HG02973 (cell line): ENCODE measurements at regions not wholly inside any gene's neighbourhood (a gene's known extent, or its start where the extent isn't known, plus 50 kb on each side); places are given as distances from the start of the nearest gene placed in this dataset.

Experiments used
- ATAC-seq: cut with Tn5 transposase; IDR thresholded peaks from one replicate; pipeline ENCODE4 v1.9.1; 2021; ENCODE audit warnings: moderate library complexity; ENCODE audit not compliant: unreplicated experiment

- no peak for ATAC-seq
Measured at GRCh38 chr2:126177479-126177878, 478.5 kb upstream of the GYPC start.

- no peak for ATAC-seq
Measured at GRCh38 chr2:126187668-126188067, 468.3 kb upstream of the GYPC start.

GRCh38 chr2:126189527-126189926 lies 466.4 kb upstream of the GYPC start:
- ATAC-seq: no peak

- no peak for ATAC-seq
Measured at GRCh38 chr2:126200538-126200937, 455.4 kb upstream of the GYPC start.

- ATAC-seq: no peak
Measured at GRCh38 chr2:126208266-126208665, 447.7 kb upstream of the GYPC start.

GRCh38 chr2:126212735-126213134 lies 443.2 kb upstream of the GYPC start:
- ATAC-seq: no peak

- ATAC-seq: no peak
Measured at GRCh38 chr2:126219081-126219480, 436.9 kb upstream of the GYPC start.

- ATAC-seq: no peak
Measured at GRCh38 chr2:126220331-126220730, 435.6 kb upstream of the GYPC start.

DNA sequence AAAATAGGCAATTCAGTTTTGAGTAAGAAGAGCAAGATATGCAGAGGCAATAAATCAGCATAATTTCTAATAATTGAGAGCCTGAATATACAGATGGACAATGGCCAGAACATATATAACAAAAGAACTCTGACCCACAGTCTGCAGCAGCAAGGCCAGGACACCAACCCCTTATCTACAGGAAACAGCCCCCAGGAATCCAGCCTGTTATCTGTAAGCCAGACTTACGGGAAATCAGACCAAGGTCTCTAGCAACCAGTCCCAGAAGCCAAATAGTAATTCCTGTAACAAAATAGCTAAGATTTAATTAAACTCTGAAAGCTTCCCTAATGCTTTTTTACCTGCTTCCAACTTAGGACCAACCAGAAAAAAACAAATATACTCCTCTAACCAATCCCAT lies 434.5 kb upstream of the GYPC start:
- ATAC-seq: no peak

- ATAC-seq: no peak
Measured at GRCh38 chr2:126222278-126222677, 433.7 kb upstream of the GYPC start.

GRCh38 chr2:126224776-126225175 lies 431.2 kb upstream of the GYPC start:
- ATAC-seq: no peak

- no peak for ATAC-seq
Measured at GRCh38 chr2:126227250-126227649, 428.7 kb upstream of the GYPC start.

DNA sequence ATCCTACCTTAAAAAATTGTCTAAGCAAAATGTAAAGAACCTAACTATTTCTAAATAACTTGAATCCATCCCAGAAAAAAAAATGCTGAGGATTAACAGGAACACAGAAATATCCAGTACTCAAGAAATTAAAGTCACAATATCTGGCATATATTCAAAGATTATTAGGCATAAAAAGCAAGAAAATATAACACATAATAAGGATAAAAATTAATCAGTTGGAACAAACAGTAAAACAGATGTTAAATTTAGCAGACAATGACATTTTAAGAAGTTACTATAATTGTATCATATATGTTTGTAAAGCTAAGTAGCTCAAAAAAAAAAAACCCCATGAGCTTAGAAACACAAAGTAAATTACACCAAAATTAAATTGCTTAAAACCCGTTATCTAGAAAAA lies 427.4 kb upstream of the GYPC start:
- no peak for ATAC-seq

DNA sequence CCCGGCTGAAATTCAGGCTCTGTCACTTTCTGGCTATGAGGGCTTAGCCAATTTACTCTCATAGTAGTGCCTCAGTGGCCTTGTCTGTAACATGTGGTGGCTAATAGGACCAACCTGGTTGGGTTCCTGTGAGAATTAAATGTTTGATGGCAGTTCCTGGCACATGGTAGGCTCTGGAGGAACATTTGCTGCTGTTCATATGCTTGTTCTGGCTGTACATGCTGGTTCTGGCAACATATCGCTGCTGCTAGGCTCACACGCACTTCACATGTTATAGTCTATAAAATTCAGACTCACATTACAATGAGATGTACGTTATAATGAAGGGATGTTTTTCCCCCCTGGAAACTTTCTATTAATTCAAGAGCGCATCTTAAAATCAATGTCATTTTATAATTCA lies 417.7 kb upstream of the GYPC start:
- ATAC-seq: no peak

DNA sequence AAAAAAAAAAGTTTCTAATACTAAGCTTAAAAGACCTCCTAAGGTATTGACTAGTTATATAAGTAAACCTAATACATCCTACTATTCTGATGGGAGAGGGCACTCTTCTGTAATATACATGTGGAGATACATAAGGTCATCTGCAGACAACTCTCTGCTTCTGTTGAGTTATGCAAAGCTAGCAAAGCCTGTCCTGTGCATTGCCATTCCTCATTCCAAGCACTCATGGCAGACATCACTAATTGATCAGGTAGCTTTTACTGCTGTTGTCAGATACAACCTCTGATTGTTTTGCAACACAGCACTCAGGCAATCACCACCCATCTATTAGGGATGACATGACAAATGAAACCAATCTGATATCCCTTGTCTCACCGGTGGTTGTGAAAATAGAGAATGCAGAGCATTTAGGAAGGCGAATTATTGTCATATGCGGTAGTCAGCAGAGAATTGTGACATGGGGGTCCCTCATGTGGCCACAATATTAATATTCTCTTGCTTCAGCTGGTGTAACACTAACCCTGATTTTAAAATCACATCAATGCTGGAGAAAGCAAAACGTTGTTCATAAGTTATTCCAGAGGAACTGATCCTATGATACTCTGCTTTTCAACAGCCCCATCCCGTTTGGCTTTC lies 416.5 kb upstream of the GYPC start:
- ATAC-seq: no peak

DNA sequence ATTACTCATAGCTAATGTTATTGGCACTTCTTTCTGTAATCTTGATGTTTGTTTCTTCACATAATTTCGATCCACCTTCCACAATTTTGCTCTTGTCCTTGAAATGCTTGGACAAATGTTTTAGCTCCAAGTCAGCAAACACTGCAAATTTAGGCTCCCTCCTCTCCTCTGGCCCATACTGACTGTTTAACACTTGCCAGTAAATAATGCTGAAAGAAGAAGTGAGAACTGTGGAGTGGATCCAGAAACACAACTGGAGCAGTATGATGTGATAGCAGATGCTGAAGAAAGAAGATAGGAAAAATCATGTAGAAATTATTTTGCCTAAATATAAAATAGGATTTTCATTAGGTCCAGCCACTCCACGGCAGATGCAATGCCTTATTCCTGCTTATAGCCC lies 415.0 kb upstream of the GYPC start:
- no peak for ATAC-seq

DNA sequence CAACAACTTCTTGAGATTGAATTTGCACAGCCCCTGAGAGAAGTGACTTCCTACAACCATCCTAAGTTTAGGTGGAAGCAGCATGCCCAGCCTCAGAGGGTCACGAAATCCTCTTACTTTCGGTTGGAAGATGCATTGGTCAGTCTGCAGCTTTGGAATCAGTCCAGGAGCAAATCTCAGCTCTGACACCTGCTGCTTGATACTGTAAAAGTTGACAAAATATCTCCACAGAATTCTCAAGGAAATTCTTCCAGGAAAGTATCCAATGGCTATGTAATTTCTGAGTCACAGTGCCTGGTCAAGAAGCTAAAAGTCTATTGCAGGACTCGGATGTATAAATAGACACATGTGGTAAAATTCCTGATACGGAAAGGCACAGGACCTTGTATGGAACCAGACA lies 414.5 kb upstream of the GYPC start:
- ATAC-seq: no peak

DNA sequence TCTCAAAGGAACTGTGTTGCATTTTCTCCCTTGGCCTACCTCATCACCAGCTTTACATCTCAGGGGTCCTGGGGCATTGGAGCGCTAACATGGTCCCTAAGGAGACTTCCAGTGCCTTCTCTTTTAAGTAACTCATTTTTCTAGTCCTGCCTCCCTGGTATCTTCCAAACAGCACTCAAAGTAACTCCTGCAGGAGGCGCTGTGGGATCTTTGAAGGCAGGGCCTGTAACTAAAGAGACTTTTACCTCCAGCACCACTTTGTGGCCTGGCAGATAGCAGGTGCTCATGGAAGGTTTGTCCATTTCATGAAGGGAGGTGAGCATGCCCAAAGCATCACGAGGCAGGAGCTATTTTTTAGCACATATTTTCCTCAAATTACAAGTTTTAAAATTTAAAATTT lies 411.0 kb upstream of the GYPC start:
- no peak for ATAC-seq

GRCh38 chr2:126253669-126254068 lies 402.3 kb upstream of the GYPC start:
- no peak for ATAC-seq

DNA sequence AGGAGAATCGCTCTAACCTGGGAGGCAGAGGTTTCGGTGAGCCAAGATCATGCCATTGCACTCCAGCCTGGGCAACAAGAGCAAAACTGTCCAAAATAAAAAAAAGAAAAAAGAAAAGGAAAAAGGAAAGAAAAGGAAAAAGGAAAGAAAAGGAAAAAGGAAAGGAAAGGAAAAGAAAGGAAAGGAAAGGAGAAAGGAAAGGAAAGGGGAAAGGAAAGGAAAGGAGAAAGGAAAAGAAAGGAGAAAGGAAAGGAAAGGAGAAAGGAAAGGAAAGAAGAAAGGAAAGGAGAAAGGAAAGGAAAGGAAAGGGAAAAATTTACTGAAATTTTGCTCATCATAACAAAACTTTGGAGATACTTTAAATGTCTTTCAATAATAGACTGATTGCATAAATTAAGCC lies 391.3 kb upstream of the GYPC start:
- no peak for ATAC-seq

DNA sequence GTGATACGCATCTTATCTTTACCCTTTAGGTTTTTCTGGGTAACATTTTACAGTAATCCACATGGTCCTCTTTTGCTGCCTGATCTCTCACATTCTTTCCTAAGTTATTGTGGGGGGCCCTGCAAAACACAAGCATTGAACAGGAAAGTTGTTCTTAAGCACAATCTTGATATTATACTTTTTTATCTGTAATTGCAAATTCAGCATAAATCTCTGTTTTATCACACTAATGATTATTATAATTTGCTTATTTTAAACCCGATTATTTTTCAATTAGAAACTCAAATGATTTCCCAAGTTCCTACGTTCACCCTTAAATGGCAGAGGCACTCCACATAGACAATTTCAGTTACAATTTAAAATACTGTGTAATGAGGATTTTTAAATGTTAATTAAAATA lies 386.0 kb upstream of the GYPC start:
- ATAC-seq: no peak

GRCh38 chr2:126270587-126270986 lies 385.4 kb upstream of the GYPC start:
- no peak for ATAC-seq

DNA sequence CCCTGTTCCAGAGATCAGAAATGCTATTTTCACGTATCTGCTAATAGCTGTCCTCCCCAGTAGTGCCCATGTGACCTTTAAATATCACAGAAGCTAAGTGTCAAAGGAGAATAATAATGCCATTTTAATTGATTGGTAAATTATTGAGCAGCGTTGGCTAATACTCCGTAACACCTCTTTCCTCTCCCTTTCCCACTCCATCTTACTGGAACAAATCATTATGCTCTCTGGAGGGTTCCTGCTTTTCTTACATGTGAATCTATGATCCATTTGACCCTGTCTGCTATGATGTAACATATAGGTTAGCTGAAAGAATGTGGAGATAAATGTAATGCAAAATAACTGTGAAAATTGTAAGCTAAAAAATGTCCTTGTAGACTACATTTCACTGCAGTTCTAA lies 383.6 kb upstream of the GYPC start:
- no peak for ATAC-seq

GRCh38 chr2:126275098-126275497 lies 380.9 kb upstream of the GYPC start:
- ATAC-seq: no peak
